Tibial nerve (tissue), 4 donors: ENCODE measurements at regions not wholly inside any gene's neighbourhood (a gene's known extent, or its start where the extent isn't known, plus 50 kb on each side); places are given as distances from the start of the nearest gene placed in this dataset.

Source experiments
- CTCF ChIP-seq, 5 experiments: fragments of 200-600 bp in 3 of 5; fragments of 450-650 bp in 2 of 5; sonication (generic) in 3 of 5; IDR thresholded peaks; one replicate each; pipeline ENCODE4 v1.5.1; 2016 to 2019; ENCODE audit warnings: antibody characterized with exemption in 5 of 5, mild to moderate bottlenecking in 3 of 5, moderate library complexity in 2 of 5
- EP300 ChIP-seq, 2 donors: sonication (generic); formaldehyde crosslinking; IDR thresholded peaks; one replicate each; pipeline ENCODE4 v1.6.1; 2017; ENCODE audit warnings: antibody characterized with exemption in 2 of 2, mild to moderate bottlenecking in 1 of 2
- POLR2A ChIP-seq, 2 donors: fragments of 450-650 bp; IDR thresholded peaks; one replicate each; pipeline ENCODE4 v1.6.1; 2017; ENCODE audit warnings: antibody characterized with exemption in 2 of 2, mild to moderate bottlenecking in 2 of 2, moderate library complexity in 2 of 2

DNA sequence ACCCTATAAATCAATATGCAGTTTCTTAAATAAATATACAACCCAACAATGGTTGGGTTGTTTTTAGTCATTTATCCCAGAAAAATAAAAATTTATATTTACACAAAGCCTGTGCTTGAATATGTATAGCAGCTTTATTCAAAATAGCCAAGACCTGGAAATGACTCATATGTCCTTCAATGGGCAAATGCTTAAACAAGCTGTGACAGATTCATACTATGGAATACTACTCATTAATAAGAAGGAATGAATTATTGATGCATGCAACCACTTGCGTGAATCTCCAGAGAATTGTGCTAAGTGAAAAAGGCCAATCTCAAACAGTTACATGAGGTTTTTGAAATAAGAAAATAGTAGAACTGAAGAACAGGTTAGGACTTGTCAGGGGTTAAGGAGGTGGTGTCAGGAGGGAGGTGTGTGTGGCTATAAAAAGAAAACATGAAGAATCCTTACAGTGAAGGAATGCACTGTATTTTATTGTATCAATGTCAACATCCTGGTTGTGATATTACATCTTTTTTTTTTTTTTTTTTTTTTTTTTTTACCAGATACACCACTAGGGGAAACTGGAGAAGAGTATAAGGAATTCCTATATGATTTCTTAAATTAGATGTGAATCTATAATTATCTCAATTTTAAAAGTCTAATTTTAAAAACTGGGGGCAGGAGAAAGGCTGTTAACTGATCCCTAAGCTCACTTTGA, 82.4 kb upstream of the CD44 start:
- TF ChIP-seq CTCF (IDR thresholded peaks at IDR 0.05) (no peak), EP300 (IDR thresholded peaks at IDR 0.05) (no peak), POLR2A (IDR thresholded peaks at IDR 0.05) (no peak)
